Erythroblast (primary cell): ENCODE measurements at regions not wholly inside any gene's neighbourhood (a gene's known extent, or its start where the extent isn't known, plus 50 kb on each side); places are given as distances from the start of the nearest gene placed in this dataset.

Experiments
- GATA1 ChIP-seq: IDR thresholded peaks from 2 replicates; pipeline ENCODE4 v1.6.1; 2011; ENCODE audit warnings: low read depth, mild to moderate bottlenecking, control low read depth, low read length, moderate library complexity
- POLR2A ChIP-seq: IDR thresholded peaks from 2 replicates; pipeline ENCODE4 v1.6.1; 2011; ENCODE audit warnings: mild to moderate bottlenecking, low read length

DNA sequence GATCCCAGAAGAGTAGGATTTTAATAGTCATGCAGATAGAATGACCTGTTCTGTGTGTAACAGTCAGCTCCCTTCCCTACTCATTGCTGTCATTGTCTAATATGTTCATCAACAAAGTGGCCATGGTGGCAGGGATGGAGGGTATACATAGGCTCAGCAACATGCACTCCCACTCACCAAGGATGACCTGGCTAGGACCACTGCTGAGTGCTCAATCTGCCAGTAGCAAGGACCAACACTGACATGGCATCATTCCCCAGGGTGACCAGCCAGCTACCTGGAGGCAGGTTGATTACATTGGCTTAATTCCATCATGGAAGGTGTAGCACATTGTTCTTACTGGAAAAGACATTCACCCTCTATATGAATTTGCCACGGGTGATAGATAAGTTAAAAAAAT, 401.7 kb upstream of the CELF4 start:
- TF ChIP-seq POLR2A (no peak), GATA1 (no peak)
